Muscle of leg (tissue), 3 donors: ENCODE measurements at regions not wholly inside any gene's neighbourhood (a gene's known extent, or its start where the extent isn't known, plus 50 kb on each side); places are given as distances from the start of the nearest gene placed in this dataset.
A peak's percentile ranks its signal among the peaks of the same experiment; 100 is the strongest.

ENCODE experiments used
- DNase-seq: peaks from one replicate; pipeline ENCODE4 v3.0.0; 2013
- H3K27ac ChIP-seq: one replicate; pipeline ENCODE4 v1.5.1; 2013; ENCODE audit warnings: mild to moderate bottlenecking, low read length, control low read depth
- H3K27me3 ChIP-seq: one replicate; pipeline ENCODE4 v1.6.1; 2013; ENCODE audit warnings: low read length; ENCODE audit not compliant: control insufficient read depth, insufficient read depth
- H3K36me3 ChIP-seq: one replicate; pipeline ENCODE4 v1.6.1; 2013; ENCODE audit warnings: low read length; ENCODE audit not compliant: control insufficient read depth, insufficient read depth
- H3K4me1 ChIP-seq: one replicate; pipeline ENCODE4 v1.6.1; 2013; ENCODE audit warnings: low read length; ENCODE audit not compliant: control insufficient read depth, insufficient read depth
- H3K4me3 ChIP-seq: one replicate; pipeline ENCODE4 v1.5.1; 2013; ENCODE audit warnings: low read length, control low read depth
- H3K9me3 ChIP-seq: replicated peaks from 2 replicates; pipeline ENCODE4 v1.6.1; 2013; ENCODE audit warnings: low read depth, low read length; ENCODE audit not compliant: control insufficient read depth
- WGBS: methylation state at CpG from one replicate; pipeline ENCODE4 v1.1.5; 2013; ENCODE audit warnings: missing lambda C conversion rate; ENCODE audit not compliant: insufficient coverage; 5-methylcytosine and 5-hydroxymethylcytosine counted together

DNA sequence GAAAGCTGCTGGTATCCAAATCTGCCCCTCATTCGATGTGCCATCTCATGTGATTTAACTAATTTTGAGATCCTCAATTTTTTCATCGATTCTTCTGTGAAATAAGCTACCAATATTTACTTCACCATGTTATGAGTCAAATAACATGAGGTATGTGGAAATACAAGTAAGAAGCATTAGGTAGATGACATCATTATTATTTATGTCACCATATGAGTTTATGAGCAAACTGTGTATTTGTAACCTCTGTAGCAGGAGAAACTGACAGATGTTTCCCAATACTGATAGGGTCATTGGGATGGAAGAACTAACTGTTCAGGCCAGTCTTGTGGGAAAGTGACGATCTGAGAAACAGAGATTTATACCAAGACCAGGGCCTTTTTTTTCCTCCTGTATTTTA lies 229.4 kb upstream of the GOT2 start:
- Histone ChIP-seq H3K9me3 (no peaks in the 10 kb centered on the region), H3K27me3 (no peaks in the 10 kb centered on the region), H3K4me1 (no peaks in the 10 kb centered on the region), H3K27ac (no peak overlapping the region), H3K4me3 (no peak overlapping the region), H3K36me3 (no peaks in the 10 kb centered on the region)
- no peak for DNase-seq
- no CpG with 5 or more reads among the region's 3 CpGs for WGBS

DNA sequence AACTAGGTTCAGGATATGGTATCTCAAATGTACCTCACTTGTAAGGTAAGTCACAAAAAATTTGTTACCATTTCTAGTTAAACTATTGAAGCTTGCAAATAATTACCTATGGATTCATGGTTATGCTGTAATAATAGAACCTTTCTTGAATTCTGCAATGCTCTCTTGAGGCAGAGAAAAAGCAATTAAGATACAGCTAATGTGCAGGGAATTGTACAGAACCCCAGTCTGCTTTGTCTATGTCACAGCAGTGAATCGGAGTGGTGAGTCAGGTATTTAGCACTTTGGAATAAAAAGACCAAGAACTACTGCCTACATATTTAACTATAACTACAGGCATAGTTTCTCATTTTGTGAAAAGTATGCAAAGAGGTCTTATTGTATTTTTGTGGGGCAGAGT lies 228.7 kb upstream of the GOT2 start:
- Histone ChIP-seq H3K27me3 (no peaks in the 10 kb centered on the region), H3K4me3 (no peak overlapping the region), H3K9me3 (no peaks in the 10 kb centered on the region), H3K36me3 (no peaks in the 10 kb centered on the region), H3K4me1 (no peaks in the 10 kb centered on the region), H3K27ac (no peak overlapping the region)
- no peak for DNase-seq
- no CpG with 5 or more reads among the region's 1 CpG for WGBS

DNA sequence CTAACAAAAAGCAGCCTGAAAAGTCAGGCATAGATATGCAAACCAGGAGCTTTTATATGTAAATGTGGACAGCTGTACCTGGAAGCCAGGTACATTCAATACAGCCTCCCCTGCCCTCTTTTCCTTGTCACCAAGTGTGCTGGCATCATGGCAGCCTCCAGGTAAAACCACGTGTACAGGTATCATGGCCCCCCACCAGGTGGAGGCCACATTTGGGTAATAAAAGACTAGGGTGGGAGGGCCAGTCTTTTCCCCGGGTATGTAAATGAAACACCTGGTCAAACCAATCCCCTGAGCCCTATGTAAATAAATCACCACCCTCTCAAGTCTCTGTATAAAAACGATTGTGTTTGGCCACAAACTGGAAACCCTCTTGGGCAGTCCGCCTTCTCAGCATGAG lies 226.4 kb upstream of the GOT2 start:
- no peaks in the 10 kb centered on the region for H3K36me3 ChIP-seq
- no peaks in the 10 kb centered on the region for H3K27me3 ChIP-seq
- H3K4me3 ChIP-seq = no peak overlapping the region
- no peaks in the 10 kb centered on the region for H3K4me1 ChIP-seq
- 17% methylated on average over 1 of the region's 4 CpGs for WGBS
- no peak for DNase-seq
- H3K9me3 ChIP-seq = no peaks in the 10 kb centered on the region
- no peak overlapping the region for H3K27ac ChIP-seq

DNA sequence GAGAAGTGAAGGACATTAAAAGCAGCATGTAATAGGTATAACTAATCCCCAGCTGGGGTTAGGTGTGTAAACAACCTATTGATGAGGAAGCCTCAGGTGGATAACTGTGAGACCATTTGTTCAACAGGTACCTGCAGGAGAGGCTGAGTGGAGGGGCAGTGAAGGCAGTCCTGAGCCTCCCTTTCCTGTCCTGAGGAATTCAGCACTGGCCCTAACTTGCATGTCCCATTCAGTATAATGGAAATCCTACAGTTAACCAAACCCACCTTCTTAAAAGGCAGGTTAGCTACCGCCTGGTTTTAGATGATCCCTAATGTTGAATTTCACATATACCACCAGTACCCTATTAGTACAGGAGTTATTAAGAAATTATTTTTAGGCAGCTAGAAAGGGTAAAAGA lies 225.9 kb upstream of the GOT2 start:
- Histone ChIP-seq H3K4me1 (no peaks in the 10 kb centered on the region), H3K27me3 (no peaks in the 10 kb centered on the region), H3K36me3 (no peaks in the 10 kb centered on the region), H3K27ac (no peak overlapping the region), H3K9me3 (no peaks in the 10 kb centered on the region), H3K4me3 (no peak overlapping the region)
- WGBS = no CpG with 5 or more reads among the region's 1 CpG
- DNase-seq = no peak

DNA sequence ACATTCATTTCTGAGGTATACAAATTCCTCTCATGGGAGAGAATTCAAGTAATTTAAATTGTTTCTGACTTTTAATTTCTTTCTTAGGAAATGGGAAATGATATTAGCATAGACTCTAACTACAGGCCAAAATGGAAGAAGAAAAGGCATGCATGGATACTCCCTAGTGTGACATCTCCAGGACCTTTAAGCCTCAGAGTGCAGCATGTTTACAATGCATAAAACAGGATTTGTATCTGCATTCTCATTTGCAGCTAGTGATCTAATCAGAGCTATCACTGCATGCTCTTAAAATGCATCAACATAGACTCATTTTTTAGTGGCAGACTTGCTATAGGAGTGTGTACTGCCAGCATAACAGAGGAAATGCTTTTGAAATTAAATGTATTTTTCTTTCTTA lies 224.6 kb upstream of the GOT2 start:
- H3K27ac ChIP-seq = no peak overlapping the region
- H3K36me3 ChIP-seq = no peaks in the 10 kb centered on the region
- no peaks in the 10 kb centered on the region for H3K9me3 ChIP-seq
- no peak overlapping the region for H3K4me3 ChIP-seq
- H3K27me3 ChIP-seq = no peaks in the 10 kb centered on the region
- no peaks in the 10 kb centered on the region for H3K4me1 ChIP-seq
- no peak for DNase-seq

DNA sequence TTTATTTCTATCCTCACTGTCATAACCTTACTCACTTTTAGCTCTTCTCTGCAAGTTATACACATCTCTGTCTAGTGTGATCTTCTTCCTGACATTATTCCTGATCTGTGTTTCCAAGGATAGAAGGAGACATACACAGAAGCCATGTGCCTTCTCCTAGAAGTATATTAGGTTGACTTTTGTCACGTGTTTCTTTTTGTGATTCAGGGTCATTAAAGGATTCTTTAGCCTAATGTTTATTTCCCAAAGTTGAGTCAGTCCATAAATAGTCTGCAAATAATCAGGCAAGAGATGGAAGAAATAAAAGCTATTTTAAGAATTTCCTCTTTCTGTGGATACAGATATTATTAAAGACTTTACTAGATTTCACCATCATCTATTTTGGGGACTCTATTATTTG lies 214.1 kb upstream of the GOT2 start:
- Histone ChIP-seq H3K9me3 (no peaks in the 10 kb centered on the region), H3K4me1 (no peaks in the 10 kb centered on the region), H3K27ac (no peak overlapping the region), H3K27me3 (no peaks in the 10 kb centered on the region), H3K36me3 (no peaks in the 10 kb centered on the region), H3K4me3 (no peak overlapping the region)
- no peak for DNase-seq
- WGBS = no CpG with 5 or more reads among the region's 1 CpG

DNA sequence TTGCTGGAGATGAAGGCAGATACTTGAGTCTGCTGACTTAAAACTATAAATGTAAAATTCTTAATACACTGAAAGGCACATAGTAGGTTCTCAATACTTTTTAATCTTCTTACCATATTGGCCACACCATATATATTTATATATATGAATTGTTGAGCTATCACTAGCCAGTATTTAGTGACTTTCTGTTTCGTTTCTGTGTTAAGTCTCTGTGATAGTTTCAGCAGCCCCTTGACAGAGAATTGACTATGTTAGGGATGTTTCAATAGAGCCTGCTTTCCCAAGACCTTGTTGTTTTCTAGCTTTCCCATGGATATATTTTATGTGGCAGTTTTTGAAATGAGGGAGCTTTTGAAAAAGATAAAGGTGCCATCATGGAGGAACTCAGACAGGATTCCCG lies 206.5 kb upstream of the GOT2 start:
- DNase-seq = no peak
- H3K4me3 ChIP-seq = no peak overlapping the region
- no CpG with 5 or more reads among the region's 2 CpGs for WGBS
- no peaks in the 10 kb centered on the region for H3K9me3 ChIP-seq
- H3K27ac ChIP-seq = no peak overlapping the region
- H3K4me1 ChIP-seq = peaks cover 3% of the 10 kb centered on the region
- H3K27me3 ChIP-seq = no peaks in the 10 kb centered on the region
- H3K36me3 ChIP-seq = no peaks in the 10 kb centered on the region

DNA sequence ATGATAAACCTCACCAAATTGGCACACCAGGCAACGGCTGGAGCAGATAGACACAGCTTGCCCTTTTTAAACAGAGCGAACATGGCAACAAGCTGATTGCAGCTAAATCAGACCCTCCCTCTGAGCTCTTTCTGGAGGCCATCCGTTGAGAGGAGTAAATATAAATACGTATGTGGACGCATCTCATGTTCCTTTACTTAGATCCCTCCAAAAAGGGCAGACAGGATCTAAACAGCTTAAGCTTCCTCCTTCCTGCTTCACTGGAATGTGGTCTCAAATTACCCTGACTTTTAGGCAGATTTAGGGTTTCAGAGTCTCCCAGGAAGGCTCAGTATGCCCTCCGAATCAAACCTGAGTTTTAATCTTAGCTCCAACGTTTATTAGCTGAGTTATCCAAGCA lies 204.7 kb upstream of the GOT2 start:
- WGBS = no CpG with 5 or more reads among the region's 7 CpGs
- no peak overlapping the region for H3K27ac ChIP-seq
- H3K9me3 ChIP-seq = no peaks in the 10 kb centered on the region
- no peak for DNase-seq
- H3K27me3 ChIP-seq = no peaks in the 10 kb centered on the region
- H3K36me3 ChIP-seq = no peaks in the 10 kb centered on the region
- H3K4me1 ChIP-seq = peaks cover 3% of the 10 kb centered on the region
- H3K4me3 ChIP-seq = no peak overlapping the region

DNA sequence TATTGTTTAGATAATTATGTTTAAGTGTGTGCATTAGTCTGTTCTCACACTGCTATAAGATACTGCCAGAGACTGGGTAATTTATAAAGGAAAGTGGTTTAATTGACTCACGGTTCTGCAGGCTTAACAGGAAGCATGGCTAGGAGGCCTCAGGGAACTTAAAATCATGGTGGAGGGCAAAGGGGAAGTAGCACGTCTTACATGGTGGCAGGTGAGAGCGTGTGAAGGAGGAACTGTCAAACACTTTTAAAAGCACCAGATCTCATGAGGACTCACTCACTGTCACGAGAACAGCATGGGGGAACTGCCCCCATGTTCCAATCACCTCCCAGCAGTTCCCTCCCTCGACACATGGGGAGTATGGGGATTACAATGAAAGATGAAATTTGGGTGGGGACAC lies 203.5 kb upstream of the GOT2 start:
- no peaks in the 10 kb centered on the region for H3K27me3 ChIP-seq
- H3K36me3 ChIP-seq = no peaks in the 10 kb centered on the region
- no peaks in the 10 kb centered on the region for H3K9me3 ChIP-seq
- no peak for DNase-seq
- no peak overlapping the region for H3K4me3 ChIP-seq
- H3K4me1 ChIP-seq = peaks cover 3% of the 10 kb centered on the region
- no peak overlapping the region for H3K27ac ChIP-seq
- WGBS = 29% methylated on average over 1 of the region's 5 CpGs

DNA sequence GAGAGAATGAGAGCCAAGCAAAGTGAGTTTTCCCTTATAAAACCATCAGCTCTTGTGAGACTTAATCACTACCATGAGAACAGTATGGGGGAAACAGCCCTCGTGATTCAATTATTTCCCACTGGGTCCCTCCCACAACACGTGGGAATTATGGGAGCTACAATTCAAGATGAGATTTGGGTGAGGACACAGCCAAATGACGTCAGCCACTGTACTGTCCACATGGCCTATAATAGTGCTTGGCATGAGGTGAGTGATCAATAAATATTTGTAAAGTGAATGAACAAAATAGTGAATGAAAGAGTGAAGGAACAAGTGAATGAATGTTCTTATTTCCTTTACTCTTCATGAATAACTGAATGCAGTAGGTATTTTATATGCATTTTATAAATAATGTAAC lies 199.1 kb upstream of the GOT2 start:
- 83% methylated on average over 1 of the region's 3 CpGs for WGBS
- H3K4me3 ChIP-seq = no peak overlapping the region
- no peak overlapping the region for H3K27ac ChIP-seq
- no peaks in the 10 kb centered on the region for H3K27me3 ChIP-seq
- no peaks in the 10 kb centered on the region for H3K9me3 ChIP-seq
- H3K36me3 ChIP-seq = no peaks in the 10 kb centered on the region
- no peaks in the 10 kb centered on the region for H3K4me1 ChIP-seq
- no peak for DNase-seq

DNA sequence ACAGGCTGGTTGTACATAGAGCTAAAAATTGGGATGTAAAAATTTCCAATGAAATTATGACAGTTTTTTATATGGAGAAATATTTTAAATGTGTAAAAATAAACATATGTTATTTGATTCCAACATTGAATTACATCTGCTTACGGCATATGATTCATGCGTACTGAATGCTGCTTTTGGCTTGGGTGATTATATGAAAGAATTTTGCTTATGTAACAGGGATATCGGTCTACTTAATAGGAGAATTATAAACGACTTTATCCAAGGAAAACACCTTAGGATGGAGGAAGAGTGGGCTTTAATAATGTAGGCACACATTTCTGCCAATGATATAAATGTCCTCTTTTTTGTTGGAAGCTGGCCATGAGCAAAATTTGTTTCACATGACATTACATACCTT lies 197.3 kb upstream of the GOT2 start:
- Histone ChIP-seq H3K4me1 (no peaks in the 10 kb centered on the region), H3K4me3 (no peak overlapping the region), H3K27ac (no peak overlapping the region), H3K36me3 (no peaks in the 10 kb centered on the region), H3K9me3 (no peaks in the 10 kb centered on the region), H3K27me3 (no peaks in the 10 kb centered on the region)
- WGBS = no CpG with 5 or more reads among the region's 4 CpGs
- peak; percentile 14 for DNase-seq
